ENCODE measurements at regions not wholly inside any gene's neighbourhood (a gene's known extent, or its start where the extent isn't known, plus 50 kb on each side); places are given as distances from the start of the nearest gene placed in this dataset.

GRCh38 chr10:22481687-22482539, 136.6 kb downstream of the SPAG6 start:
- Histone ChIP-seq H3K9me3 (ENCODE audit: low read length) (no peaks in the 10 kb centered on the region), H3K4me3 (ENCODE audit: low read depth in 1 of 2, low read length in 2 of 2) (no peak overlapping the region), H3K4me1 (ENCODE audit: insufficient read depth, low read length) (no peaks in the 10 kb centered on the region), H3K27ac (ENCODE audit: low read depth, low read length) (no peak overlapping the region), H3K9ac (ENCODE audit: low read length) (no peak overlapping the region), H3K27me3 (ENCODE audit: control insufficient read depth in 1 of 2, insufficient read depth in 2 of 2, low read length in 2 of 2) (peaks cover 4 to 13% of the 10 kb centered on the region in 2 donors), H3K36me3 (ENCODE audit: insufficient read depth, low read length) (no peaks in the 10 kb centered on the region)

GRCh38 chr10:22483132-22483531, 137.8 kb downstream of the SPAG6 start:
- Histone ChIP-seq H3K9me3 (ENCODE audit: low read length) (no peaks in the 10 kb centered on the region), H3K27ac (ENCODE audit: low read depth, low read length) (no peak overlapping the region), H3K27me3 (ENCODE audit: control insufficient read depth in 1 of 2, insufficient read depth in 2 of 2, low read length in 2 of 2) (peaks cover 0 to under 1% of the 10 kb centered on the region in 2 donors), H3K36me3 (ENCODE audit: insufficient read depth, low read length) (no peaks in the 10 kb centered on the region), H3K4me3 (ENCODE audit: low read depth in 1 of 2, low read length in 2 of 2) (no peak overlapping the region), H3K4me1 (ENCODE audit: insufficient read depth, low read length) (no peaks in the 10 kb centered on the region), H3K9ac (ENCODE audit: low read length) (no peak overlapping the region)
